Naive B cell (primary cell): ENCODE measurements at regions not wholly inside any gene's neighbourhood (a gene's known extent, or its start where the extent isn't known, plus 50 kb on each side); places are given as distances from the start of the nearest gene placed in this dataset.
A peak's percentile ranks its signal among the peaks of the same experiment; 100 is the strongest.

Experiments
- ATAC-seq, 2 donors: fragments of 150-1000 bp; cut with Tn5 transposase; 2 replicates each; pipeline ENCODE4 v1.10.0; 2021; ENCODE audit warnings: low read depth in 2 of 2, mild to moderate bottlenecking in 2 of 2, moderate library complexity in 2 of 2
- DNase-seq: peaks from one replicate; pipeline ENCODE4 v3.0.0; 2022
- H3K27ac Mint-ChIP-seq, 6 donors: one replicate each; pipeline ENCODE4 v1.8.0; 2020 to 2022; ENCODE audit warnings: mild to moderate bottlenecking in 6 of 6, mixed read lengths in 6 of 6, moderate library complexity in 5 of 6, inconsistent platforms in 2 of 6
- H3K27me3 Mint-ChIP-seq, 3 donors: one replicate each; pipeline ENCODE4 v1.8.0; 2021 to 2022; ENCODE audit warnings: mixed read lengths in 3 of 3, mild to moderate bottlenecking in 1 of 3
- H3K36me3 Mint-ChIP-seq, 2 donors: one replicate each; pipeline ENCODE4 v1.8.0; 2020 to 2022; ENCODE audit warnings: mixed read lengths in 2 of 2, inconsistent platforms in 1 of 2, mild to moderate bottlenecking in 1 of 2
- H3K4me1 Mint-ChIP-seq, 3 donors: one replicate each; pipeline ENCODE4 v1.8.0; 2020 to 2022; ENCODE audit warnings: mixed read lengths in 3 of 3, inconsistent platforms in 1 of 3, mild to moderate bottlenecking in 1 of 3, moderate library complexity in 1 of 3
- H3K4me3 Mint-ChIP-seq, 8 donors: one replicate each; pipeline ENCODE4 v1.8.0; 2020 to 2022; ENCODE audit warnings: mild to moderate bottlenecking in 8 of 8, mixed read lengths in 8 of 8, moderate library complexity in 8 of 8, inconsistent platforms in 2 of 8
- H3K9me3 Mint-ChIP-seq, 7 donors: one replicate each; pipeline ENCODE4 v1.8.0; 2020 to 2022; ENCODE audit warnings: mixed read lengths in 7 of 7, mild to moderate bottlenecking in 5 of 7, inconsistent platforms in 2 of 7, moderate library complexity in 1 of 7

GRCh38 chr12:66979251-66979650, 289.9 kb upstream of the CAND1 start:
- H3K9me3 Mint-ChIP-seq = peaks cover 0 to 5% (median 0%) of the 10 kb centered on the region in 7 donors
- H3K27me3 Mint-ChIP-seq = peaks cover 2 to 30% (median 7%) of the 10 kb centered on the region in 3 donors
- H3K27ac Mint-ChIP-seq = no peak overlapping the region
- H3K4me1 Mint-ChIP-seq = no peaks in the 10 kb centered on the region
- H3K36me3 Mint-ChIP-seq = no peaks in the 10 kb centered on the region
- ATAC-seq (no peak), DNase-seq (no peak)
- H3K4me3 Mint-ChIP-seq = no peak overlapping the region

- H3K4me3 Mint-ChIP-seq = no peak overlapping the region
- no peaks in the 10 kb centered on the region for H3K4me1 Mint-ChIP-seq
- DNase-seq (no peak), ATAC-seq (no peak)
- peaks cover 0 to 5% (median 0%) of the 10 kb centered on the region in 7 donors for H3K9me3 Mint-ChIP-seq
- H3K27ac Mint-ChIP-seq = no peak overlapping the region
- no peaks in the 10 kb centered on the region for H3K36me3 Mint-ChIP-seq
- H3K27me3 Mint-ChIP-seq = peaks cover 12 to 20% (median 17%) of the 10 kb centered on the region in 3 donors
Measured at GRCh38 chr12:66984077-66984476, 285.1 kb upstream of the CAND1 start.

GRCh38 chr12:66984962-66985361, 284.2 kb upstream of the CAND1 start:
- Mint-ChIP-seq H3K27ac (no peak overlapping the region), H3K4me1 (no peaks in the 10 kb centered on the region), H3K27me3 (peaks cover 12 to 23% (median 18%) of the 10 kb centered on the region in 3 donors), H3K4me3 (no peak overlapping the region), H3K36me3 (no peaks in the 10 kb centered on the region), H3K9me3 (peaks cover 0 to 5% (median 0%) of the 10 kb centered on the region in 7 donors)
- DNase-seq (no peak), ATAC-seq (no peak)

- ATAC-seq = no peak
- no peaks in the 10 kb centered on the region for H3K36me3 Mint-ChIP-seq
- no peaks in the 10 kb centered on the region for H3K4me1 Mint-ChIP-seq
- H3K4me3 Mint-ChIP-seq = no peak overlapping the region
- H3K27ac Mint-ChIP-seq = no peak overlapping the region
- H3K9me3 Mint-ChIP-seq = no peaks in the 10 kb centered on the region
- no peak for DNase-seq
- H3K27me3 Mint-ChIP-seq = peaks cover 0 to 15% (median 5%) of the 10 kb centered on the region in 3 donors
Measured at GRCh38 chr12:66999141-66999540, 270.0 kb upstream of the CAND1 start.

- H3K9me3 Mint-ChIP-seq = no peaks in the 10 kb centered on the region
- H3K4me3 Mint-ChIP-seq = no peak overlapping the region
- no peak for DNase-seq
- H3K36me3 Mint-ChIP-seq = no peaks in the 10 kb centered on the region
- no peaks in the 10 kb centered on the region for H3K4me1 Mint-ChIP-seq
- H3K27ac Mint-ChIP-seq = no peak overlapping the region
- no peak for ATAC-seq
- H3K27me3 Mint-ChIP-seq = peaks cover 0 to 21% (median 12%) of the 10 kb centered on the region in 3 donors
Measured at GRCh38 chr12:67001251-67001650, 267.9 kb upstream of the CAND1 start.

GRCh38 chr12:67002720-67003119, 266.4 kb upstream of the CAND1 start:
- H3K27me3 Mint-ChIP-seq = peaks cover 0 to 21% (median 12%) of the 10 kb centered on the region in 3 donors
- H3K9me3 Mint-ChIP-seq = no peaks in the 10 kb centered on the region
- DNase-seq = no peak
- no peaks in the 10 kb centered on the region for H3K36me3 Mint-ChIP-seq
- ATAC-seq = no peak
- H3K27ac Mint-ChIP-seq = no peak overlapping the region
- H3K4me1 Mint-ChIP-seq = no peaks in the 10 kb centered on the region
- no peak overlapping the region for H3K4me3 Mint-ChIP-seq

GRCh38 chr12:67006610-67007009, 262.5 kb upstream of the CAND1 start:
- H3K36me3 Mint-ChIP-seq = no peaks in the 10 kb centered on the region
- no peak overlapping the region for H3K4me3 Mint-ChIP-seq
- DNase-seq = no peak
- H3K27me3 Mint-ChIP-seq = peaks cover 0 to 18% (median 12%) of the 10 kb centered on the region in 3 donors
- no peak overlapping the region for H3K27ac Mint-ChIP-seq
- H3K4me1 Mint-ChIP-seq = no peaks in the 10 kb centered on the region
- ATAC-seq = no peak
- H3K9me3 Mint-ChIP-seq = no peaks in the 10 kb centered on the region

- no peaks in the 10 kb centered on the region for H3K36me3 Mint-ChIP-seq
- no peaks in the 10 kb centered on the region for H3K9me3 Mint-ChIP-seq
- no peaks in the 10 kb centered on the region for H3K4me1 Mint-ChIP-seq
- H3K4me3 Mint-ChIP-seq = no peak overlapping the region
- no peak for ATAC-seq
- H3K27ac Mint-ChIP-seq = no peak overlapping the region
- no peak for DNase-seq
- H3K27me3 Mint-ChIP-seq = no peaks in the 10 kb centered on the region
Measured at GRCh38 chr12:67014642-67015041, 254.5 kb upstream of the CAND1 start.

- DNase-seq (no peak), ATAC-seq (no peak)
- H3K36me3 Mint-ChIP-seq = no peaks in the 10 kb centered on the region
- no peaks in the 10 kb centered on the region for H3K4me1 Mint-ChIP-seq
- H3K9me3 Mint-ChIP-seq = no peaks in the 10 kb centered on the region
- no peak overlapping the region for H3K27ac Mint-ChIP-seq
- H3K27me3 Mint-ChIP-seq = no peaks in the 10 kb centered on the region
- no peak overlapping the region for H3K4me3 Mint-ChIP-seq
Measured at GRCh38 chr12:67018105-67018504, 251.1 kb upstream of the CAND1 start.

- ATAC-seq (no peak), DNase-seq (no peak)
- Mint-ChIP-seq H3K9me3 (no peaks in the 10 kb centered on the region), H3K36me3 (no peaks in the 10 kb centered on the region), H3K4me3 (no peak overlapping the region), H3K4me1 (no peaks in the 10 kb centered on the region), H3K27me3 (peaks cover 0 to 9% (median 8%) of the 10 kb centered on the region in 3 donors), H3K27ac (no peak overlapping the region)
Measured at GRCh38 chr12:67019070-67019469, 250.1 kb upstream of the CAND1 start.

- Mint-ChIP-seq H3K36me3 (no peaks in the 10 kb centered on the region), H3K27me3 (peaks cover 14 to 28% (median 23%) of the 10 kb centered on the region in 3 donors), H3K4me3 (no peak overlapping the region), H3K4me1 (no peaks in the 10 kb centered on the region), H3K27ac (no peak overlapping the region), H3K9me3 (no peaks in the 10 kb centered on the region)
- DNase-seq (peak; percentile 6), ATAC-seq (no peak)
Measured at GRCh38 chr12:67025543-67026114, 243.5 kb upstream of the CAND1 start.

- Mint-ChIP-seq H3K9me3 (no peaks in the 10 kb centered on the region), H3K27me3 (peaks cover 19 to 36% (median 23%) of the 10 kb centered on the region in 3 donors), H3K27ac (no peak overlapping the region), H3K4me1 (no peaks in the 10 kb centered on the region), H3K4me3 (no peak overlapping the region), H3K36me3 (no peaks in the 10 kb centered on the region)
- no peak for ATAC-seq
- DNase-seq = no peak
Measured at GRCh38 chr12:67026487-67027246, 242.5 kb upstream of the CAND1 start.

- Mint-ChIP-seq H3K4me3 (no peak overlapping the region), H3K4me1 (no peaks in the 10 kb centered on the region), H3K27ac (no peak overlapping the region), H3K27me3 (peaks cover 19 to 43% (median 19%) of the 10 kb centered on the region in 3 donors), H3K9me3 (no peaks in the 10 kb centered on the region), H3K36me3 (no peaks in the 10 kb centered on the region)
- ATAC-seq = no peak
- no peak for DNase-seq
Measured at GRCh38 chr12:67028529-67028928, 240.6 kb upstream of the CAND1 start.

- ATAC-seq = no peak
- no peak for DNase-seq
- Mint-ChIP-seq H3K4me3 (no peak overlapping the region), H3K27me3 (peaks cover 5 to 18% (median 6%) of the 10 kb centered on the region in 3 donors), H3K36me3 (no peaks in the 10 kb centered on the region), H3K9me3 (no peaks in the 10 kb centered on the region), H3K27ac (no peak overlapping the region), H3K4me1 (no peaks in the 10 kb centered on the region)
Measured at GRCh38 chr12:67034110-67034879, 234.9 kb upstream of the CAND1 start.
